ENCODE measurements at regions not wholly inside any gene's neighbourhood (a gene's known extent, or its start where the extent isn't known, plus 50 kb on each side); places are given as distances from the start of the nearest gene placed in this dataset.

DNA sequence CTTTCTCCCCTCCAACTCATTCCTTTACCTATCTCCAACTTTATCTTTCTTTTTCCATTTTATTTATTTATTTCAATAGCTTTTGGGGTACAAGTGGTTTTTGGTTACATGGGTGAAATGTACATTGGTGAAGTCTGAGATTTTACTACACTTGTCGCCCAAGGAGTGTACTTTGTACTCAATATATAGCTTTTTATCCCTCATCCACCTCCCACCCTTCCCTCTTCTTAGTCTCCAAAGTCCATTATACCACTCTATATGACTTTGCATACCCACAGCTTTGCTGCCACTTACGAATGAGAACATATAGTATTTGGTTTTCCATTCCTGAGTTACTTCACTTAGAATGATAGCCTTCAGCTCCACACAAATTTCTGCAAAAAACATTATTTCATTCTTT is 152.6 kb upstream of the NUDT4 start:
- Mint-ChIP-seq H3K4me1 (peaks cover 17% of the 10 kb centered on the region), H3K27ac (no peak overlapping the region), H3K36me3 (ENCODE audit: low read depth) (peaks cover 3% of the 10 kb centered on the region; the same call in 2 of the 3 replicates), H3K27me3 (ENCODE audit: insufficient read depth, low read depth, poor library complexity) (no peaks in the 10 kb centered on the region), H3K4me3 (no peak overlapping the region), H3K9me3 (peaks cover 12% of the 10 kb centered on the region; the same call in 2 of the 3 replicates)
- Histone ChIP-seq H3K27ac (ENCODE audit: low read depth) (no peak overlapping the region), H3K9me2 (ENCODE audit: insufficient read depth) (no peaks in the 10 kb centered on the region), H3F3A (replicated peaks; ENCODE audit: low read depth) (no peaks in the 10 kb centered on the region), H3K4me3 (no peak overlapping the region), H2AFZ (no peak overlapping the region), H3K36me3 (ENCODE audit: insufficient read depth) (no peaks in the 10 kb centered on the region), H3K4me1 (ENCODE audit: insufficient read depth) (peaks cover 19% of the 10 kb centered on the region), H4K20me1 (replicated peaks; ENCODE audit: insufficient read depth) (no peaks in the 10 kb centered on the region), H3K27me3 (ENCODE audit: insufficient read depth) (no peaks in the 10 kb centered on the region), H3K4me2 (no peak overlapping the region), H3K79me2 (replicated peaks; ENCODE audit: insufficient read depth) (no peaks in the 10 kb centered on the region)
- TF ChIP-seq, protein P1, sequence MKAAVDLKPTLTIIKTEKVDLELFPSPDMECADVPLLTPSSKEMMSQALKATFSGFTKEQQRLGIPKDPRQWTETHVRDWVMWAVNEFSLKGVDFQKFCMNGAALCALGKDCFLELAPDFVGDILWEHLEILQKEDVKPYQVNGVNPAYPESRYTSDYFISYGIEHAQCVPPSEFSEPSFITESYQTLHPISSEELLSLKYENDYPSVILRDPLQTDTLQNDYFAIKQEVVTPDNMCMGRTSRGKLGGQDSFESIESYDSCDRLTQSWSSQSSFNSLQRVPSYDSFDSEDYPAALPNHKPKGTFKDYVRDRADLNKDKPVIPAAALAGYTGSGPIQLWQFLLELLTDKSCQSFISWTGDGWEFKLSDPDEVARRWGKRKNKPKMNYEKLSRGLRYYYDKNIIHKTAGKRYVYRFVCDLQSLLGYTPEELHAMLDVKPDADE (IDR thresholded peaks at IDR 0.05) = no peak
- TF ChIP-seq POLR2AphosphoS5 (IDR thresholded peaks at IDR 0.05; ENCODE audit: low read depth) (no peak), ZNF114 (CRISPR knock-in tag; IDR thresholded peaks at IDR 0.05) (no peak), EZH2 (IDR thresholded peaks at IDR 0.05; ENCODE audit: low read depth, unreplicated experiment) (no peak), EZH2phosphoT487 (IDR thresholded peaks at IDR 0.05; ENCODE audit: unreplicated experiment) (no peak), STAT1 (IDR thresholded peaks at IDR 0.05; ENCODE audit: unreplicated experiment) (no peak), NANOG (IDR thresholded peaks at IDR 0.05; ENCODE audit: borderline replicate concordance) (no peak), JUNB (IDR thresholded peaks at IDR 0.05; ENCODE audit: unreplicated experiment) (no peak), CREB1 (CRISPR knock-in tag; IDR thresholded peaks at IDR 0.05; ENCODE audit: low read depth) (no peak), ZNF331 (CRISPR knock-in tag; IDR thresholded peaks at IDR 0.05; ENCODE audit: low read depth) (no peak)
- TF ChIP-seq, protein P2, sequence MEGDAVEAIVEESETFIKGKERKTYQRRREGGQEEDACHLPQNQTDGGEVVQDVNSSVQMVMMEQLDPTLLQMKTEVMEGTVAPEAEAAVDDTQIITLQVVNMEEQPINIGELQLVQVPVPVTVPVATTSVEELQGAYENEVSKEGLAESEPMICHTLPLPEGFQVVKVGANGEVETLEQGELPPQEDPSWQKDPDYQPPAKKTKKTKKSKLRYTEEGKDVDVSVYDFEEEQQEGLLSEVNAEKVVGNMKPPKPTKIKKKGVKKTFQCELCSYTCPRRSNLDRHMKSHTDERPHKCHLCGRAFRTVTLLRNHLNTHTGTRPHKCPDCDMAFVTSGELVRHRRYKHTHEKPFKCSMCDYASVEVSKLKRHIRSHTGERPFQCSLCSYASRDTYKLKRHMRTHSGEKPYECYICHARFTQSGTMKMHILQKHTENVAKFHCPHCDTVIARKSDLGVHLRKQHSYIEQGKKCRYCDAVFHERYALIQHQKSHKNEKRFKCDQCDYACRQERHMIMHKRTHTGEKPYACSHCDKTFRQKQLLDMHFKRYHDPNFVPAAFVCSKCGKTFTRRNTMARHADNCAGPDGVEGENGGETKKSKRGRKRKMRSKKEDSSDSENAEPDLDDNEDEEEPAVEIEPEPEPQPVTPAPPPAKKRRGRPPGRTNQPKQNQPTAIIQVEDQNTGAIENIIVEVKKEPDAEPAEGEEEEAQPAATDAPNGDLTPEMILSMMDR (conservative IDR thresholded peaks at IDR 0.05; ENCODE audit: low read depth in 2 of 2) = no peak
- TF ChIP-seq, protein P3, sequence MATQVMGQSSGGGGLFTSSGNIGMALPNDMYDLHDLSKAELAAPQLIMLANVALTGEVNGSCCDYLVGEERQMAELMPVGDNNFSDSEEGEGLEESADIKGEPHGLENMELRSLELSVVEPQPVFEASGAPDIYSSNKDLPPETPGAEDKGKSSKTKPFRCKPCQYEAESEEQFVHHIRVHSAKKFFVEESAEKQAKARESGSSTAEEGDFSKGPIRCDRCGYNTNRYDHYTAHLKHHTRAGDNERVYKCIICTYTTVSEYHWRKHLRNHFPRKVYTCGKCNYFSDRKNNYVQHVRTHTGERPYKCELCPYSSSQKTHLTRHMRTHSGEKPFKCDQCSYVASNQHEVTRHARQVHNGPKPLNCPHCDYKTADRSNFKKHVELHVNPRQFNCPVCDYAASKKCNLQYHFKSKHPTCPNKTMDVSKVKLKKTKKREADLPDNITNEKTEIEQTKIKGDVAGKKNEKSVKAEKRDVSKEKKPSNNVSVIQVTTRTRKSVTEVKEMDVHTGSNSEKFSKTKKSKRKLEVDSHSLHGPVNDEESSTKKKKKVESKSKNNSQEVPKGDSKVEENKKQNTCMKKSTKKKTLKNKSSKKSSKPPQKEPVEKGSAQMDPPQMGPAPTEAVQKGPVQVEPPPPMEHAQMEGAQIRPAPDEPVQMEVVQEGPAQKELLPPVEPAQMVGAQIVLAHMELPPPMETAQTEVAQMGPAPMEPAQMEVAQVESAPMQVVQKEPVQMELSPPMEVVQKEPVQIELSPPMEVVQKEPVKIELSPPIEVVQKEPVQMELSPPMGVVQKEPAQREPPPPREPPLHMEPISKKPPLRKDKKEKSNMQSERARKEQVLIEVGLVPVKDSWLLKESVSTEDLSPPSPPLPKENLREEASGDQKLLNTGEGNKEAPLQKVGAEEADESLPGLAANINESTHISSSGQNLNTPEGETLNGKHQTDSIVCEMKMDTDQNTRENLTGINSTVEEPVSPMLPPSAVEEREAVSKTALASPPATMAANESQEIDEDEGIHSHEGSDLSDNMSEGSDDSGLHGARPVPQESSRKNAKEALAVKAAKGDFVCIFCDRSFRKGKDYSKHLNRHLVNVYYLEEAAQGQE (IDR thresholded peaks at IDR 0.05; ENCODE audit: unreplicated experiment) = no peak
- TF ChIP-seq, protein P4, sequence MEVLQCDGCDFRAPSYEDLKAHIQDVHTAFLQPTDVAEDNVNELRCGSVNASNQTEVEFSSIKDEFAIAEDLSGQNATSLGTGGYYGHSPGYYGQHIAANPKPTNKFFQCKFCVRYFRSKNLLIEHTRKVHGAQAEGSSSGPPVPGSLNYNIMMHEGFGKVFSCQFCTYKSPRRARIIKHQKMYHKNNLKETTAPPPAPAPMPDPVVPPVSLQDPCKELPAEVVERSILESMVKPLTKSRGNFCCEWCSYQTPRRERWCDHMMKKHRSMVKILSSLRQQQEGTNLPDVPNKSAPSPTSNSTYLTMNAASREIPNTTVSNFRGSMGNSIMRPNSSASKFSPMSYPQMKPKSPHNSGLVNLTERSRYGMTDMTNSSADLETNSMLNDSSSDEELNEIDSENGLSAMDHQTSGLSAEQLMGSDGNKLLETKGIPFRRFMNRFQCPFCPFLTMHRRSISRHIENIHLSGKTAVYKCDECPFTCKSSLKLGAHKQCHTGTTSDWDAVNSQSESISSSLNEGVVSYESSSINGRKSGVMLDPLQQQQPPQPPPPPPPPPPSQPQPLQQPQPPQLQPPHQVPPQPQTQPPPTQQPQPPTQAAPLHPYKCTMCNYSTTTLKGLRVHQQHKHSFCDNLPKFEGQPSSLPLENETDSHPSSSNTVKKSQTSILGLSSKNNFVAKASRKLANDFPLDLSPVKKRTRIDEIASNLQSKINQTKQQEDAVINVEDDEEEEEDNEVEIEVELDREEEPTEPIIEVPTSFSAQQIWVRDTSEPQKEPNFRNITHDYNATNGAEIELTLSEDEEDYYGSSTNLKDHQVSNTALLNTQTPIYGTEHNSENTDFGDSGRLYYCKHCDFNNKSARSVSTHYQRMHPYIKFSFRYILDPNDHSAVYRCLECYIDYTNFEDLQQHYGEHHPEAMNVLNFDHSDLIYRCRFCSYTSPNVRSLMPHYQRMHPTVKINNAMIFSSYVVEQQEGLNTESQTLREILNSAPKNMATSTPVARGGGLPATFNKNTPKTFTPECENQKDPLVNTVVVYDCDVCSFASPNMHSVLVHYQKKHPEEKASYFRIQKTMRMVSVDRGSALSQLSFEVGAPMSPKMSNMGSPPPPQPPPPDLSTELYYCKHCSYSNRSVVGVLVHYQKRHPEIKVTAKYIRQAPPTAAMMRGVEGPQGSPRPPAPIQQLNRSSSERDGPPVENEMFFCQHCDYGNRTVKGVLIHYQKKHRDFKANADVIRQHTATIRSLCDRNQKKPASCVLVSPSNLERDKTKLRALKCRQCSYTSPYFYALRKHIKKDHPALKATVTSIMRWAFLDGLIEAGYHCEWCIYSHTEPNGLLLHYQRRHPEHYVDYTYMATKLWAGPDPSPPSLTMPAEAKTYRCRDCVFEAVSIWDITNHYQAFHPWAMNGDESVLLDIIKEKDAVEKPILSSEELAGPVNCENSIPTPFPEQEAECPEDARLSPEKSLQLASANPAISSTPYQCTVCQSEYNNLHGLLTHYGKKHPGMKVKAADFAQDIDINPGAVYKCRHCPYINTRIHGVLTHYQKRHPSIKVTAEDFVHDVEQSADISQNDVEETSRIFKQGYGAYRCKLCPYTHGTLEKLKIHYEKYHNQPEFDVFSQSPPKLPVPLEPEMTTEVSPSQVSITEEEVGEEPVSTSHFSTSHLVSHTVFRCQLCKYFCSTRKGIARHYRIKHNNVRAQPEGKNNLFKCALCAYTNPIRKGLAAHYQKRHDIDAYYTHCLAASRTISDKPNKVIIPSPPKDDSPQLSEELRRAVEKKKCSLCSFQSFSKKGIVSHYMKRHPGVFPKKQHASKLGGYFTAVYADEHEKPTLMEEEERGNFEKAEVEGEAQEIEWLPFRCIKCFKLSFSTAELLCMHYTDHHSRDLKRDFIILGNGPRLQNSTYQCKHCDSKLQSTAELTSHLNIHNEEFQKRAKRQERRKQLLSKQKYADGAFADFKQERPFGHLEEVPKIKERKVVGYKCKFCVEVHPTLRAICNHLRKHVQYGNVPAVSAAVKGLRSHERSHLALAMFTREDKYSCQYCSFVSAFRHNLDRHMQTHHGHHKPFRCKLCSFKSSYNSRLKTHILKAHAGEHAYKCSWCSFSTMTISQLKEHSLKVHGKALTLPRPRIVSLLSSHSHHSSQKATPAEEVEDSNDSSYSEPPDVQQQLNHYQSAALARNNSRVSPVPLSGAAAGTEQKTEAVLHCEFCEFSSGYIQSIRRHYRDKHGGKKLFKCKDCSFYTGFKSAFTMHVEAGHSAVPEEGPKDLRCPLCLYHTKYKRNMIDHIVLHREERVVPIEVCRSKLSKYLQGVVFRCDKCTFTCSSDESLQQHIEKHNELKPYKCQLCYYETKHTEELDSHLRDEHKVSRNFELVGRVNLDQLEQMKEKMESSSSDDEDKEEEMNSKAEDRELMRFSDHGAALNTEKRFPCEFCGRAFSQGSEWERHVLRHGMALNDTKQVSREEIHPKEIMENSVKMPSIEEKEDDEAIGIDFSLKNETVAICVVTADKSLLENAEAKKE (CRISPR knock-in tag; IDR thresholded peaks at IDR 0.05) = no peak
- no peak for ATAC-seq
- no peak for DNase-seq (ENCODE audit: low spot score)
